PC-3 (cell line): ENCODE measurements at regions not wholly inside any gene's neighbourhood (a gene's known extent, or its start where the extent isn't known, plus 50 kb on each side); places are given as distances from the start of the nearest gene placed in this dataset.

Source experiments
- CTCF ChIP-seq: fragments of 300-600 bp; sonication (generic); conservative IDR thresholded peaks from 2 replicates; pipeline ENCODE4 v1.5.1; 2017; ENCODE audit warnings: antibody characterized with exemption, low read depth, mild to moderate bottlenecking, low read length
- EZH2phosphoT487 ChIP-seq: fragments of 300-600 bp; sonication (generic); IDR thresholded peaks from 2 replicates; pipeline ENCODE4 v1.6.1; 2018; ENCODE audit warnings: mild to moderate bottlenecking, antibody characterized with exemption, low read length, borderline replicate concordance

GRCh38 chr3:73727854-73728253, 103.1 kb upstream of the PDZRN3 start:
- TF ChIP-seq CTCF (no peak), EZH2phosphoT487 (no peak)
